ENCODE measurements at regions not wholly inside any gene's neighbourhood (a gene's known extent, or its start where the extent isn't known, plus 50 kb on each side); places are given as distances from the start of the nearest gene placed in this dataset.

DNA sequence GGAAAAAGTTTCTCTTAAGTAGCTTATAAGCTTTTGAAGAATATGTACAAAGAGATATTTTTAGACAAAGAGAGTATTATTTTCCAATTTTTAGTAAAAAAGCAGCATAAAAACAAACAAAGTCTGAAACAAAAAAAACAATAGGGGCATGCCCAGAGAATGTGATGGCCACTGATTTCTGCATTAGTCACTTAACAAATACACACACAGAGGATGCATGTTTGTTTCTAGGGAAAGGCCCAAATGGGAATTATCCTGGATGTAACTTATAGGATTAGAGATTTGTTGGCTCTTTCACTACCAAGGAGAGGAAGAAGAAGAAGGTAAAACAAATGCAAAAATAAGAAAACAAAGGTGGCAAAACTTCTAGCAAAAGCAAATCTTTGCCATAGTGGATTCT is 95.9 kb upstream of the SCOC start:
- DNase-seq = no peak

DNA sequence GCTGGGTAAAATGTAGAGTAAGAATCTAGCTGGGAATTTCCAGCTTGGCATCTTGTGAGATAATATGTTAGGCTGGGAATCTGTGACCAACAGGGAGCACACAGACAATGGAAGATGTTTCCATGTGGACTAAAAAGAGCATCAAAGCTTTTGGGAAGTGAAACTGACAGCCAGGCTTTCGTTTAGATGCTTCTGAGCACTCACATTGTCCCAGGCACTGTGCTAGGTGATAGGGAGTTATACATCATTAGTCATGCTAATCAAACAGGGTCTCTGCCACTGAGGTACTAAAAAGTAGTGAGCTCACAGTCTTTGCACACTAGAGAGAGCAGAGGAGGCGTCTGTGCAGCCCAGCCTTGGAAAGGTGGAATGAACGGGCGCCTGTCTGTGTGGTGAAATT is 101.9 kb upstream of the SCOC start:
- DNase-seq = no peak

DNA sequence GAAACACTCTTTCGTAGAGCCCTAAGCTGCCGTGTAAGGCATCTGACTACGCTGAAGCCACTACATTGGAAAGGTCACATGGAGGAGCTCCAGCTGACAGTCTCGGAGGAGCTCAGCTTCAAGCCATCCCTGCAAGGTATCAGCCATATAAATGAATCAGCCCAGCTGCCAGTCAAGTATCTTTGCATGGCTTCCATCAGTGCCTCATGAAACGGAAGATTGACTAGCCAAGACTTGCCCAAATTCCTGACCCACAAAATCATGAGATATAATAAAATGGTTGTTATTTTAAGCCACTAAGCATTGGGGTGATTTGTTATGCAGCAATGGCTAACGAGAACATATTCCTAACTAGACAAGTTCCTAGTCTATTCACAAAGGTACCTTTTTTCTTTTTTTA is 104.1 kb upstream of the SCOC start:
- no peak for DNase-seq

DNA sequence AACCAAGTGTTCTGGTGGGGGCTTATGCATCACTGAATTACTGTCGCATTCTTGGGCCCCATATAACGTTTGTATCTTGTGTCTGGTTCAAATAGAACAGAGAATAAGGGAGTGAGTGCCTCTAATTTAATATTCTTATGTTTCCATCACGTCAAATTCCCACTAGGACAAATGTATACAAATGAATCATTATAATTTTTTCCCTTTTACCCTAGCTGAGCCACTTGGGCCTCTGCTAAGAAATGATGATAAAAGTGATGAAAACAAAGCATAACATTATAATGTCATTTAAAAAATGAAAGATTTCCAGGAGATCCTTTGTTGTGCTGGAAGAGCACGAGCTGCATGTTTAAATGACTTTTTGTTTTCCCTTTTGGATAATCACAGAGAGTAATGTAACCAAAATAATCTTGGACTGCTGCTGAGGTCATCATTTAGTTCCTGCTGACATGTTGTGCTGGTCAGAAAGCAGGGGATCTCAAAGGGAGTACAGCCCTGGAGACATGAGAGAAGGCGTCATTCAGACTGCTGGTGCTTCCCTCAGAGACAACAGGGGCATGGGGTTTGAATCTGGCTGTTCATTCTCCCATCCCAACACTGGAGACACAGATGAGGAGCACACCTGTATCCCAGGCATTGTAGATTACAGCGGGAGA is 105.1 kb upstream of the SCOC start:
- no peak for DNase-seq

DNA sequence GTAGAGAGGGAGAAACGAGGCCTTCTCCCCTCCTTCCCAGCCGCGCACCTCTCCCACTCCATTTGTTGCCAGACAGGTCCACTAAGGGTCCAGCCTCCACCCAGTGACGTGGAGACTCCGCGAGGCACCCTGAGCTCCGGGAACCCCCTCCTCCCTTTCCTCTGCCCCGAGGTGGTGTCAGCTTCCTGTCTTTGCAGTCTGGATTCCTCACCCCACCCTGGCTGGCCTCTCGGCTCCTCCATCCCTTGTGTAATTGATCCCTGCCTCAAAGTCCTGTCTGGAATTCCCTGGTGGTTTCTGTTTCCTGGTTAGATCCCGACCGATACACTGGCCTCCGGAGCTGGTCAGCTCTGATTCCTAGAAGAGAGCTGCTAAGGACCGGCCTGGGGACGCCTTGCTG is 105.9 kb upstream of the SCOC start:
- no peak for DNase-seq

DNA sequence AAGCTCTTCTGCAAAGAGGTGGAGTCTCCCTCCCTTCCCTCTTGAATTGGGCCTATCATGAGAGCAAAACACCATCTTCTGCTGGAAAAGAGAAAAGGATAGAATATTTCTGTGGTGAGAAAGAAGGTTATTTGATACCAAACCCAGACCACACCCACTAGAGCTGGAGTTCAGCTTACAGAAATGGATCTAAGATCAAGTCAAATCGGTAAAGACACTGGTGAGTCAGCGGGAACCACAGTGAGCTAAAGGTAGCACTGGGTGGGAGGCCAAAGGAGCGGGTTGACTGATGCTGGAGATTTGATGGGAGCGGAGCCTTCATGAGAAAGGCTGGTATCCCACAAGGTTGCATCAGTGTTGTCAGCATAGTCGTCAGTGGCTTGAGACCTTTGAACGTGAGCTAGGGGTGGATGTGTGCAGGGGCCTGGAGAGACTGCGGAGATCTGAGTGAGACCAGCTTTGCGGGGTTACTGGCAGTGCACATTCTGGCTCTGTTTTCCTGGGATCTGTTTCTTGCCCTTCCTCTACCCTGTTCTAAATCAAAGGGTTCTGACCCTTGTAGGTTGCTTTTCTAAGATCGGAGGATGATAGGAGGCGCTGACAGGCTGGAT is 106.4 kb upstream of the SCOC start:
- DNase-seq = no peak

DNA sequence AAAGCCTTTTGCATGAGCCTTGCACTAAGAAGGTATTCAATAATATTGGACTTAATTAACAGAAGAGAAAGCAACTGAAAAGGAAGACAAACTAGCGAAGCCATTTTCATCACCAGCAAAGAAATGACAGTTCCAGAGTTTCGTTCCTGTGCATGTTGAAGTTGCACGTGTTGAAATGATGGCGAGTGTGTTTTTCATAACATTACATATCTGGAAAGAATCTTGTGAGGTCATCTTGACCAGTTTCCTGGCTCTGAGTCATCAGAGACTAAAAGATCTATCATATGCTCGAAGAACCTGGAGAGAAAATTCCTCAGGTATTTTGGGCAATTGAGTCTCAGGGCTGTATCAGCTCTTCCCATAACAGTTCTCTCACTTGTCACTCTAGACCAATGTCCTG is 106.2 kb upstream of the MAML3 start:
- no peak for DNase-seq

DNA sequence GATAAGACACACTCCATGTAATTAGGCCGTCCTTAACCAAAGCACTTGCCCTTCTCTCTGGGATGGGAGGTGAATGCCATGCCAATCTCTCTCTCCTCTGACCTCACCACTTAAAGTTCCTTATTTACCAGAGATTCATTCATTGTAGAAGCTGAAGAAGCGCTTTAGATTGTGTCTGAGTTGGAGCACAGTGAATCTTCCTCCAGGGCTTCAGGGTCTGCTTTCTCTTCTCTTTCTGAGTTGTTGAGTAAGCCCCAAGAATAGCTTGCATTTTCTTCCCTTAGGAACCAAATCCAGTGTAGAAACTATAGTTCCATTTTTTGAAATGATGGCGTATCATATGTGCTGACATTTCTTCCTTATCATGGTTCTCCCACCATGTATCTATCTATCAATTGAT is 104.5 kb upstream of the MAML3 start:
- DNase-seq = no peak

DNA sequence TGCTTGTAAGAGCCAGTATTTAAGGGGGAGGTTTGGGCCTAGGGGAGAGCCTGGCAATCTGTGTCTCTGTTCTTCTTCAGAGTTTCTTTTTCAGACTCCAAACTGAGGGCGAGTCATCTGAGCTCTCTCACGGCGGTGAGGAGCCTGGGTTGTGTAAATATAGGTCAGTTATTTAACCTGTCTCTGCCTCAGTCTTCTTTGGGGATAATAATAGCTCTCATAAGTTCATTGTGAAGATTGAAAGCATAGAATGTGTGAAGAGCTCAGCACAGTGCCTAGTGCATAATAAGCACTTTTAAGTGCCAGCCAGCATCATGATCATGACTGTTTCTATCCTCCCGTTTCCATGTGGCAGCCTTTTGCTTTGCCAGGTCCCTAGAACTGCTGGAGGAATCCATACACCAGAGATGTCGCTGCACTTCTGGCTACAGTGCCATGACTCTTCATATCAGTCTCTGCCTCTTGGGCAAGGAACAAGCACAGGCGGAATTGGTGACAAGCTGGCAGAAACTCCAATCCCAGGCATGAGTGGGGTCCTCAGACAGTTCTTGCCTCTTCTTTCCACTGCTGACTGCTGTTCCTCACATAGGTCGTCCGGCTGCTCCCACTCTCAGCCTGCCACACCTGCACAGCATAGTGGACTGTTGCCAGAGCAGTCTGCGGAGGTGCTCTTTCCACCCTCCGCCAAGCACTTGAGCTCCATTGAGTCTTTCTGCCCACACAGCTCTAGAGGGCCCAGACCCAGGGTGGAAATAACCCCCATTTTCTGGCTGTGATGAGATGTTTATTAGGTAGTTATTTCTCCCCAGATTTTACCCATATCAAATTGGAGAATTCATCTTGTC is 103.7 kb upstream of the MAML3 start:
- DNase-seq = no peak

DNA sequence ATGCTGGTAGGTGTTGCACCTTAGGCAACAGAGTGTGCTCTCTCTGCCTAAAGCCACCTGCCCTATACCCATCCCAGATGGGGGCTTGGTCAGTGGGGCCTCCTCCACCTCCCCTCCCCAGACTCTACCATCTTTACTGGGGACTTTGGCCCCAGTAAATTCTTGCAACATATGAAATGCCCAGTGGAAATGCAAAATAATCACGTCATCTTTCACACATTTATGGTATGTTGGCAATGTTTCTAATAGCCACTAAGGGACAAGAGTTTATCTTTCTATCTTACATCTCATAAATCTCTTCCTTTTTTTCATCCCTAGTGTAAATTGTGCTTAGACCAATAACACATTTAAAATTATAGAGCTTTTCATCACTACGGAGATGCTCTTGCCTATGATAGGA is 103.0 kb upstream of the MAML3 start:
- no peak for DNase-seq

DNA sequence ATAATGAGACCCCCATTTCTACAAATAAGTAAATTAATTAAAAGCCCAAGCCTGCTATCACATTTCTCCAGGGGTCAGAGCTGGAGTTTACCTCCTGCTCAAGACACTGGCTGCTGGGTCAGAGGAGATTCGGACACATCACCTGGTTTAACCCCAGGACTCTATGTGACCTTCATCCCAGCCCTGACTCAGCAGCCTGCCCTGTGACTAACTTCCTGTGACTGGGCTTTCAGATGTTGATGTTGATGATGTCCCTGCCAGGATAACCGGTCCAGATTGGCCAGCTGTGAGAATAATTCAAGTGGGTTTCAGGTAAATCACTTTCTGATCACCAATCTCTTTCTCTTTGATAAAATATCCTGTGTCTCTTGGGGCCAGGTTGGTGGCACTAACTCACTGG is 102.4 kb upstream of the MAML3 start:
- no peak for DNase-seq

DNA sequence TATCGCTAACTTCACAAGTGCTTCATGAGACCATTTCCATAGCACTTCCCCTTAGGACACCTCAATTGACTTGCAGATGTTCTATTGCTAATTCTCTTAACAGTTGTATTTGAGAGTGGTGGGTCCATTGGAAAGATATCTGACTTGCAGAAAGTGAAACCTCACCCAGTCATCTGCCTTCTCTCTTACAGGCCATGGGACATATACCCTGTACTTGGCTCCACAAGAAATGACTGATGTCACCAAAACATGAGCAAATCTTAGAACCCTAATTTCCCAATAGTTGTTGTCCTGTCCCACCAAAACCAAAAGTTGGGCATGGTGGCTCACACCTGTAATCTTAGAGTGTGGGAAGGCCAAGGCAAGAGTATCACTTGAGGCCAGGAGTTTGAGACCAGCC is 101.9 kb upstream of the MAML3 start:
- DNase-seq = no peak

DNA sequence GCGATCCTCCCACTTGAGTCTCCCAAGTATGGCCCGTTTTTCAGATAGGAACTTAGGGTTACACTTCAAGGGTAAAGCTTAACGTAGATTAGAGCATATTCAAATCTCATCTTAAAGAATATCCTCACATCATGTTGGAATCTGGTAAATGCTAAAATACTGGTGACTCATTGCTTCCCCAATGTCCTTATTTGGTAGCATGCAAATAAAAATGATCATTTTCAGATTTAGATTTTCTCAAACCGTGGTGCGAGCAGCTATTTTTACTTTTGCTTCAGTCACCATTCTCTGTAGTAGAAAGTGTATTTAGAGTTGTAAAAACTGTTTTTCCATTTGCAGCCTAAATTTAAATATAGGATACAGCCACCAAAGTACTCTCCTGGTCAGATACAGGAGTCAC is 101.5 kb upstream of the MAML3 start:
- DNase-seq = no peak

DNA sequence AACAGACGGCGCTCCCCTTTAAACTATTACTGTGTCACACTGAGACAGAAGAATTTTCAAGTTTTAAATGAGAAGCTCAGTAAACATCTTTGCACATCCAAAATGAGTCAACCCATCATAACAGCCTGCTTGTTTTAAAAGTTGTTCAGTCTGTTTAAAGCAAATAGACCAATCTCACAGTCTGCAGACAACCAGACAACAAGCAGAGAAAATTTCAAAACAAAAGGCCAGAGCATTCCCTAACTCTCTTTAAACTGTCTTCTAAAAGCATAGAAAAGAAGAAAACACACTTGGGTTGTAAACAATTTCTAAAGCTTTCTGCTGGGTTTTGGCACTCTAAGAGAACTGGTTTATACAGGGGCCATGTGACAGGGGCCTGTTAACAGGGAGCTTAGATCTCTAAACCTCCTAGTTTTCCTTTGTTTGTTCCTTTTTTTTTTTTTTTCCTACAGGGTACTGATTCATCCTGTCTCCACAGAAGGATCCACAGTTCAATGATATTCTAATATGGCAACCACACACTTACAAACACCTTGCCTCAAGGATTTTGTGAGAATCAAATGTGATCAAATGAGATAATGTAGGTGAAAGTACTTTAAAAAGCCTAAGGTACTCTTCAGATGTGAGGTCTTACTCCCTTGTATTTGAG is 100.8 kb upstream of the MAML3 start:
- DNase-seq = no peak

DNA sequence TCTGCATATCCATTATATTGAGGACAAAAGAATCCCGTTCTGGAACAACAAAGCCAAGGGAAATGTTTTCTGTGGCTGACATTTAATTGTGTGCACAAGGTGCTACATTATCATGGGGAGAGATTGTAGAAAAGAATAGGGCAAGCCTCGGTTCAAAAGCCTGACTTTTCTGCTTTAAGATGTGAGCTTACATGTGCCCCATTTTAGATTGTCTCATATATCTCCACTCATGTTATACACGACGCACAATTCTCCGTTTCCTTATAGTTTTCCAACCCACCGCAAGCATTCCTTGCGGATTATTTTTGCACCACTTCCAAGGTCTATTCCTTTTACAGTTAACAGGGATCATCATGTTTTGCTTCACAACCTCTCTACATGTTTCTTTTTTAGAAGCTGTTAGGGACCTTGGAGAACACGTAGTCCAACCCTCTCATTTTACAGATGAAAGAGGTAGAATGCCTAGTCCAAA is 99.6 kb upstream of the MAML3 start:
- no peak for DNase-seq

DNA sequence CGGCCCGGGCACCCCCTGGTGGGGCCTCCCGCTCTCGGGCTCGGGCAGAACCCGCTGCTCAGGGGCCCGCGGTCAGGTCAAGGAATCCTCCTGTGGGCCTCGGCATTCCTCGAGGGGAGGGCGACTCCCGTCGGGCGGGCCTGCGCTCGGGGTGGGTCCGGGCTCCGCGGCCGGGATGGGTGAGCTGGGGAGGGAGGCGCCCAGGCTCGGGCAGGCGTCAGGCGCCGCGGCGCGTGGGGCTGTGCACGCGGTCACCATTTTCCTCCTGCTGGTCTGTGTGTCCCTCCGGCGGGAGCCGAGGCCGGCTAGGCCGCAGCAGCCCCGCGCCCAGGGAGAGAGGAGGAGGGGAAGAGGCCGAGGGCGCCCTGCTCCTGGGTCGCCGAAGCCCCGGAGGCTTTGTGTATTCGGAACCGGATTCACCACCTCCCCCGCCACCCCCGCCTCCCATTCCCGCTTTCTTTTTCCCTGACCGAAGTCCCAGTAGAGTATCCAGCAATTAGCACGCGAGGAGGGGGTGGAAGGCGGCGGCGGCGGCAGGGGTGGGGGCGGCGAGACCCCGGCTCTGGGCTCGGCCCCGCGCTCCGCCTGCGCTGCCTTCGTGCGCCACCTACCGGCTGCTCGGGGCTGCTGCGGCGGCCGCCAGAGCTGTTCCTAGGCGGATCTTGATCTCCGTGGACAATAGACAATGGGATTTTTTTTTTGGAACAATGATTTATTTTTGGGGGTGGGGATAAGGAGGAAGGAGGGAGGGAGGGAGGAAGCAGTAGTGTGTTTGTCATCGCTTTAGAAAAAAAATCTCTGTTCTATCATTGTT is 99.0 kb upstream of the MAML3 start:
- peak; percentile 76 for DNase-seq

DNA sequence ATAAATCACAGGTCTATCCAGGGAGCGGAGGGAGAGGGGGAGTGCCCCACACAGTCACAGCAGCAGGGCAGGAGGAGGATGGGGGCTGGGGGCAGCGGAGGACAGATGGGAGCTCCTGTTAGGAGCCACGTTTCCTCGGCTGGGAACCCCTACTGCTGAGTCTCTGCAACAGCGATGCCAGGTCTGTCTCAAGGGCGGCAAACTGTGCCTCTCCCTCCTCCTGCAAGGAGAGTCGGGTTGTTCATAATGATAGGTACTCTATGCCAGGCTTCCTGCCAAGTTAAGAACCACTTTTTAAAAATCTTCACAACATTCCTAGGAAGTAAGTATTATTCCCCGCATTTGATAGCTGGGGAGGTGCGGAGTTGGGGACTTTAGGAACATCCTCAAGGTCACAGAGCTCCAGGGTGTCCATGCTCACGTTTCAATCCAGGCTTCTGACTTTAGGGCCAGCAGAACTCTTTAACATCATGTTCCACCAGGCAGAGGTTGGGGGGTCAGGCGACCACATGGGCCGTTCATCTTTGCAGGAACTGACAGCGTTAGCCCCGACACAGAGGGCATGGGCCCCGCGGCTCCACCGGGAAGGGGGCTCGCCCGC is 98.3 kb upstream of the MAML3 start:
- peak; percentile 38 for DNase-seq

DNA sequence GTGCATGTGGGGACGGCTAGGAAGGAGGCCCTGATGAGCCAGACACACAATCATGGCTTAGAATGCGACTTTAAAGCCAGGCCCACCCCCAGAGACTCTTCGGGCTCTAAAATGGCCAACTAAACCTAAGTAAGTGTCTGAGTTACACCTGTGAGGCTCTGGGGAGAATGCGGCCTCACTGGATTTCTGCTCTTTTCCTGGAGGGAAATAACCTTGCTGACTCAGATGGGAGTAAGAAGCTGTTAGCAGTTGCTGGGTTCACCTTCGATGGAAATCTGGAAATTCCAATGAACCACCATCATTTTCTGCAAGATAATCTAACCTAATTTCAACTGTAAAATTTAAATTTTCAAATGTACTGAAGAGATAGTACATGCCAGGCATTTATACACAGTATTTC is 97.6 kb upstream of the MAML3 start:
- DNase-seq = no peak

DNA sequence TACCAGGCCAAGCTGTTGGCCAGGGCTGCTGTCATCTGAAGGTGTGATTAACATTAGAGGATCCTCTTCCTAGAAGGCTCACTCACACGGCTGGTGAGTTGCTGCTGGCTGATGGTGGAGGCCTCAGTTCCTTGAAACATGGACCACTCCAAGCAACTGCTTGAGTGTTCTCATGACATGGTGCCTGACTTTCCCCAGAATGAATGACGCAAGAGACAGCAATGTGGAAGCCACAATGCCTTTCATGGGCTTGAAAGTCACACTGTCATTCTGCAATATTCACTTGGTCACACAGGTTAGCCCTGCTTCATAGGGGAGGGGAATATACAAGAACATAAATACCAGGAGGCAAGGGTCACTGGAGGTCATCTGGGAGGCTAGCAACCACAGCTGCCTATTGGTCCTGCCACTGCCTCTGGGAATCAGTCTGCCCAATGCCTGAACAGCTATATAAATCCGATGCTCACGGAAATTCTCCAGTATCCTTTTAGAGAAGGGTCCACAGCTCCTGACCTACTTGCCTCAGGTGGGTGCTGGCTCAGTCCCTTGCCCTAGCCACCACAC is 97.1 kb upstream of the MAML3 start:
- no peak for DNase-seq

DNA sequence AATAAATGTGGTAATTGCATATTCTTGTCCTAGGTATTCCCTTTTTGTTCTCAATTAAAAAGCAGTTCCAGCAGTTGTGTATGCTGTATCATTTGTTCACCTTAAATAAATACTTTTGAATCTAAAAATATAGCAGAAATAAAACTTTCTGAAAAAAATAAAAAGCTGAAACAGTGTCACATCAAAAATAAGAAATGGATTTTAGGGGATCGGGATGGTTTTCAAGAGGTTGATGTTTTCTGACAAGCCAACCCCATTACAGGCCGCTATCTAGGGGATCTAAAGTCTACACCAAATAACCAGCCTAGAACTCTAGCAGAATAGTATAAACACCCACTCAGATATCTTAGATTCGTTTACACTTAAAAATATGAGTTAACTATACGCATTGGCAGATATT is 95.4 kb upstream of the MAML3 start:
- DNase-seq = no peak

DNA sequence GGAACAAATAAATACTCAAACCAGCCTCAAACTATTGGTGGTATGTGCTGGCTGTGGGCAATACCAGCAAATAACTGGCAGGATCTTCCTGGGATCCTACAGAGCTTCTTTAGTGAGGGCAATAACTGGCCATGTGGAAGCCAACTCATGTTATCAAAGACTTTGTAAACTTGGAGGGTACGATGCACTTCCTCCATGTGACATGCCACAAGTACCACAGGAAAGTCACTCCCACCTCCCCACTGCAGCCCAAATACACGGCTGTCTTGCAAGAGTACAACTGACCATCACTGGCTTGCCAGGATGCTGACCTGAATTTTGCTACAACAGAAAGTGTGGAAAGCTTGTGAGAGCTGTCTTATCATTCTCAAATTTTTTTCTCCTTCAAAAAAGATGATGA is 93.3 kb upstream of the MAML3 start:
- no peak for DNase-seq

DNA sequence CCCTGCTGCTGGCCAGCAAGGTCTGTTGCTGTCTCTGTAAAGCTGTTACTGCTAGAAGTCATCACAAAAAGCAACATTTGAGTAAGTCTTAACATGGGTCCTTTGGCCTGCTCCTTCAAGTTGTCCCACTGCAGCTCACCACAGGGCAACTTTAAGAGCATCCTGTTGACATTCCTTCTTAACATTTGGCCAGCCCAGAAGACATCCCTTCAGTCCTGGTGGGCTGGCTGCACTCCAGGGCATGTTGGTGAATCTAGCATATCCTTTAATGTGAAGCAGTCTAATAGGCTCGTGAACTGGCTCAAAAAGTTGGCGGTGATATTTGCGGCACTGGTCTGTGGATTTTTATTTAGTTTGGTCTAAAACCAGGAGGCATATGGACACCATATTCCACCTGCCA is 92.2 kb upstream of the MAML3 start:
- no peak for DNase-seq
